ENCODE measurements at regions not wholly inside any gene's neighbourhood (a gene's known extent, or its start where the extent isn't known, plus 50 kb on each side); places are given as distances from the start of the nearest gene placed in this dataset.

GRCh38 chr14:101409006-101409543, 152.2 kb upstream of the DIO3 start:
- TF ChIP-seq SMC3 (IDR thresholded peaks at IDR 0.05; ENCODE audit: low read depth, low read length) = no peak
- TF ChIP-seq CTCF (conservative IDR thresholded peaks at IDR 0.05; ENCODE audit: low read depth, low read length) = no peak
- TF ChIP-seq POLR2A (IDR thresholded peaks at IDR 0.05; ENCODE audit: low read depth, low read length) = no peak
- TF ChIP-seq CEBPB (IDR thresholded peaks at IDR 0.05; ENCODE audit: low read depth, low read length) = no peak
- no peak for TF ChIP-seq RCOR1 (IDR thresholded peaks at IDR 0.05; ENCODE audit: insufficient replicate concordance, low read length)
- no peak for TF ChIP-seq MXI1 (IDR thresholded peaks at IDR 0.05; ENCODE audit: borderline replicate concordance, low read depth, low read length)
